ENCODE measurements at regions not wholly inside any gene's neighbourhood (a gene's known extent, or its start where the extent isn't known, plus 50 kb on each side); places are given as distances from the start of the nearest gene placed in this dataset.

GRCh38 chr10:36765782-36766414 is 359.5 kb upstream of the ANKRD30A start:
- H3K36me3 ChIP-seq (ENCODE audit: control insufficient read depth in 2 of 2, extremely low read depth in 1 of 2, insufficient read depth in 1 of 2, low read length in 1 of 2): no peaks in the 10 kb centered on the region
- CTCF ChIA-PET: no interaction called here
- Mint-ChIP-seq H3K27ac (no peak overlapping the region), H3K36me3 (no peaks in the 10 kb centered on the region), H3K27me3 (no peaks in the 10 kb centered on the region), H3K4me3 (no peak overlapping the region), H3K9me3 (peaks cover 0 to 3% (median 3%) of the 10 kb centered on the region in 3 donors), H3K4me1 (no peaks in the 10 kb centered on the region)
- no peak overlapping the region for H3K4me3 ChIP-seq (ENCODE audit: control insufficient read depth in 1 of 2, extremely low read depth in 1 of 2, low read length in 1 of 2)
- DNase-seq: no peak
- POLR2A ChIA-PET: no interaction called here
- no peak overlapping the region for H3K27ac ChIP-seq (ENCODE audit: low read length)
- H3K4me1 ChIP-seq (ENCODE audit: control insufficient read depth in 1 of 2, extremely low read depth in 1 of 2, insufficient read depth in 2 of 2, low read length in 2 of 2): no peaks in the 10 kb centered on the region
- ATAC-seq (replicated peaks in 1 of 4): no peak
- no peaks in the 10 kb centered on the region for H3K27me3 ChIP-seq (replicated peaks in 1 of 2; ENCODE audit: control insufficient read depth in 2 of 2, extremely low read depth in 1 of 2, insufficient read depth in 2 of 2, low read length in 1 of 2)
- WGBS (ENCODE audit: insufficient coverage): no CpG with 5 or more reads among the region's 2 CpGs
- no peaks in the 10 kb centered on the region for H3K9me3 ChIP-seq

GRCh38 chr10:36764823-36765222 is 360.6 kb upstream of the ANKRD30A start:
- H3K9me3 ChIP-seq: no peaks in the 10 kb centered on the region
- Mint-ChIP-seq H3K27ac (no peak overlapping the region), H3K4me1 (no peaks in the 10 kb centered on the region), H3K36me3 (no peaks in the 10 kb centered on the region), H3K27me3 (no peaks in the 10 kb centered on the region), H3K4me3 (no peak overlapping the region), H3K9me3 (peaks cover 0 to 3% (median 3%) of the 10 kb centered on the region in 3 donors)
- no peaks in the 10 kb centered on the region for H3K27me3 ChIP-seq (replicated peaks in 1 of 2; ENCODE audit: control insufficient read depth in 2 of 2, extremely low read depth in 1 of 2, insufficient read depth in 2 of 2, low read length in 1 of 2)
- H3K4me3 ChIP-seq (ENCODE audit: control insufficient read depth in 1 of 2, extremely low read depth in 1 of 2, low read length in 1 of 2): no peak overlapping the region
- H3K4me1 ChIP-seq (ENCODE audit: control insufficient read depth in 1 of 2, extremely low read depth in 1 of 2, insufficient read depth in 2 of 2, low read length in 2 of 2): no peaks in the 10 kb centered on the region
- ATAC-seq (replicated peaks in 1 of 4): no peak
- no peak for DNase-seq
- H3K27ac ChIP-seq (ENCODE audit: low read length): no peak overlapping the region
- ChIA-PET POLR2A (no interaction called here), CTCF (no interaction called here)
- WGBS (ENCODE audit: insufficient coverage): no CpG with 5 or more reads among the region's 4 CpGs
- no peaks in the 10 kb centered on the region for H3K36me3 ChIP-seq (ENCODE audit: control insufficient read depth in 2 of 2, extremely low read depth in 1 of 2, insufficient read depth in 1 of 2, low read length in 1 of 2)

GRCh38 chr10:36761121-36761520 is 364.3 kb upstream of the ANKRD30A start:
- Mint-ChIP-seq H3K36me3 (no peaks in the 10 kb centered on the region), H3K27ac (no peak overlapping the region), H3K27me3 (no peaks in the 10 kb centered on the region), H3K9me3 (peaks cover 0 to 1% (median 0%) of the 10 kb centered on the region in 3 donors), H3K4me3 (no peak overlapping the region), H3K4me1 (no peaks in the 10 kb centered on the region)
- no peaks in the 10 kb centered on the region for H3K27me3 ChIP-seq (replicated peaks in 1 of 2; ENCODE audit: control insufficient read depth in 2 of 2, extremely low read depth in 1 of 2, insufficient read depth in 2 of 2, low read length in 1 of 2)
- no CpG with 5 or more reads among the region's 1 CpG for WGBS (ENCODE audit: insufficient coverage)
- no peak overlapping the region for H3K27ac ChIP-seq (ENCODE audit: low read length)
- no peak for DNase-seq
- ATAC-seq (replicated peaks in 1 of 4): no peak
- no peak overlapping the region for H3K4me3 ChIP-seq (ENCODE audit: control insufficient read depth in 1 of 2, extremely low read depth in 1 of 2, low read length in 1 of 2)
- ChIA-PET POLR2A (no interaction called here), CTCF (no interaction called here)
- no peaks in the 10 kb centered on the region for H3K36me3 ChIP-seq (ENCODE audit: control insufficient read depth in 2 of 2, extremely low read depth in 1 of 2, insufficient read depth in 1 of 2, low read length in 1 of 2)
- H3K9me3 ChIP-seq: peaks cover 2% of the 10 kb centered on the region
- H3K4me1 ChIP-seq (ENCODE audit: control insufficient read depth in 1 of 2, extremely low read depth in 1 of 2, insufficient read depth in 2 of 2, low read length in 2 of 2): no peaks in the 10 kb centered on the region

GRCh38 chr10:36759141-36759805 is 366.1 kb upstream of the ANKRD30A start:
- ATAC-seq (replicated peaks in 1 of 4) (no peak), DNase-seq (no peak)
- Histone ChIP-seq H3K27ac (ENCODE audit: low read length) (no peak overlapping the region), H3K9me3 (peaks cover 2% of the 10 kb centered on the region), H3K4me1 (ENCODE audit: control insufficient read depth in 1 of 2, extremely low read depth in 1 of 2, insufficient read depth in 2 of 2, low read length in 2 of 2) (no peaks in the 10 kb centered on the region), H3K27me3 (replicated peaks in 1 of 2; ENCODE audit: control insufficient read depth in 2 of 2, extremely low read depth in 1 of 2, insufficient read depth in 2 of 2, low read length in 1 of 2) (no peaks in the 10 kb centered on the region), H3K36me3 (ENCODE audit: control insufficient read depth in 2 of 2, extremely low read depth in 1 of 2, insufficient read depth in 1 of 2, low read length in 1 of 2) (no peaks in the 10 kb centered on the region), H3K4me3 (ENCODE audit: control insufficient read depth in 1 of 2, extremely low read depth in 1 of 2, low read length in 1 of 2) (no peak overlapping the region)
- ChIA-PET POLR2A (no interaction called here), CTCF (no interaction called here)
- H3K27me3 Mint-ChIP-seq: no peaks in the 10 kb centered on the region
- 100% methylated on average over 1 of the region's 3 CpGs for WGBS (ENCODE audit: insufficient coverage)
- H3K4me3 Mint-ChIP-seq: no peak overlapping the region
- no peaks in the 10 kb centered on the region for H3K4me1 Mint-ChIP-seq
- no peaks in the 10 kb centered on the region for H3K36me3 Mint-ChIP-seq
- no peak overlapping the region for H3K27ac Mint-ChIP-seq
- H3K9me3 Mint-ChIP-seq: peaks cover 0 to 3% (median 3%) of the 10 kb centered on the region in 3 donors

- 90% methylated on average over 14 of the region's 19 CpGs for WGBS (ENCODE audit: insufficient coverage)
- H3K27me3 ChIP-seq (replicated peaks in 1 of 2; ENCODE audit: control insufficient read depth in 2 of 2, extremely low read depth in 1 of 2, insufficient read depth in 2 of 2, low read length in 1 of 2): no peaks in the 10 kb centered on the region
- Mint-ChIP-seq H3K4me3 (no peak overlapping the region), H3K4me1 (no peaks in the 10 kb centered on the region), H3K27me3 (no peaks in the 10 kb centered on the region), H3K27ac (no peak overlapping the region), H3K9me3 (peaks cover 4 to 8% (median 6%) of the 10 kb centered on the region in 3 donors), H3K36me3 (no peaks in the 10 kb centered on the region)
- CTCF ChIA-PET: no interaction called here
- H3K4me3 ChIP-seq (ENCODE audit: control insufficient read depth in 1 of 2, extremely low read depth in 1 of 2, low read length in 1 of 2): no peak overlapping the region
- ATAC-seq (replicated peaks in 1 of 4) (no peak), DNase-seq (no peak)
- no peak overlapping the region for H3K27ac ChIP-seq (ENCODE audit: low read length)
- no peaks in the 10 kb centered on the region for H3K4me1 ChIP-seq (ENCODE audit: control insufficient read depth in 1 of 2, extremely low read depth in 1 of 2, insufficient read depth in 2 of 2, low read length in 2 of 2)
- POLR2A ChIA-PET: no interaction called here
- no peaks in the 10 kb centered on the region for H3K36me3 ChIP-seq (ENCODE audit: control insufficient read depth in 2 of 2, extremely low read depth in 1 of 2, insufficient read depth in 1 of 2, low read length in 1 of 2)
- no peaks in the 10 kb centered on the region for H3K9me3 ChIP-seq
These were observed 377.1 kb upstream of the ANKRD30A start for GRCh38 chr10:36748128-36748871.

- 50% methylated on average over 1 of the region's 5 CpGs for WGBS (ENCODE audit: insufficient coverage)
- no peaks in the 10 kb centered on the region for H3K36me3 Mint-ChIP-seq
- ChIA-PET POLR2A (no interaction called here), CTCF (no interaction called here)
- DNase-seq (no peak), ATAC-seq (replicated peaks in 1 of 4) (no peak)
- H3K27ac ChIP-seq (ENCODE audit: low read length): no peak overlapping the region
- no peak overlapping the region for H3K4me3 Mint-ChIP-seq
- H3K27ac Mint-ChIP-seq: no peak overlapping the region
- peaks cover 0 to 13% (median 4%) of the 10 kb centered on the region in 3 donors for H3K9me3 Mint-ChIP-seq
- H3K4me3 ChIP-seq (ENCODE audit: control insufficient read depth in 1 of 2, extremely low read depth in 1 of 2, low read length in 1 of 2): no peak overlapping the region
- no peaks in the 10 kb centered on the region for H3K4me1 Mint-ChIP-seq
- H3K9me3 ChIP-seq: no peaks in the 10 kb centered on the region
- H3K27me3 Mint-ChIP-seq: no peaks in the 10 kb centered on the region
- no peaks in the 10 kb centered on the region for H3K4me1 ChIP-seq (ENCODE audit: control insufficient read depth in 1 of 2, extremely low read depth in 1 of 2, insufficient read depth in 2 of 2, low read length in 2 of 2)
- no peaks in the 10 kb centered on the region for H3K36me3 ChIP-seq (ENCODE audit: control insufficient read depth in 2 of 2, extremely low read depth in 1 of 2, insufficient read depth in 1 of 2, low read length in 1 of 2)
- no peaks in the 10 kb centered on the region for H3K27me3 ChIP-seq (replicated peaks in 1 of 2; ENCODE audit: control insufficient read depth in 2 of 2, extremely low read depth in 1 of 2, insufficient read depth in 2 of 2, low read length in 1 of 2)
These were observed 385.4 kb upstream of the ANKRD30A start for GRCh38 chr10:36739884-36740445.
